ENCODE measurements at regions not wholly inside any gene's neighbourhood (a gene's known extent, or its start where the extent isn't known, plus 50 kb on each side); places are given as distances from the start of the nearest gene placed in this dataset.

DNA sequence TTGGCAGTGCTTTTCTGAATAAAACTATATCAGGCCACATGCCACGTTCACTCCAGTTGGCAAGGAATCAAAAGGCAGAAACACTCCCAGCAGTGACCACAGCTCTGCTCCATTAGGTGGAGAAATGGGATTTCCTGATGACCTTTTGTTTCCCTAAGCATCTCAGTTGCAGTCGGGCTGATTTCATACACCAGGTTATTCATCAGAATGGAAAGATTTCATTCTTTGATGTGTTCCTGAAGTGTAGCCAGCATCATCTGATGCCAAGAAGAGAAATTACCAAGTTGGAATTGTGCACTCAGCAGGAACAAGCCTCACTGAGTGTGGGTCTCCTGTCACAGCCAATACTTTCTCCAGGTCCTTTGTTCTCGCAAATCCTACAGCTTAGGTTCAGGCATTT lies 193.7 kb downstream of the SPATA18 start:
- no peak for TF ChIP-seq FOXK2 (IDR thresholded peaks at IDR 0.05)
- TF ChIP-seq BHLHE40 (IDR thresholded peaks at IDR 0.05; ENCODE audit: borderline replicate concordance) = no peak
- no peak for TF ChIP-seq ZNF384 (IDR thresholded peaks at IDR 0.05)
